BE2C (cell line): ENCODE measurements at regions not wholly inside any gene's neighbourhood (a gene's known extent, or its start where the extent isn't known, plus 50 kb on each side); places are given as distances from the start of the nearest gene placed in this dataset.

Source experiments
- DNase-seq: peaks from one replicate; pipeline ENCODE4 v3.0.0-alpha.2; 2020
- H3K27me3 ChIP-seq: fragments of 250-450 bp; sonication (Bioruptor Pico); 2 replicates; pipeline ENCODE4 v1.5.1; 2020; ENCODE audit warnings: mild to moderate bottlenecking
- H3K36me3 ChIP-seq: fragments of 250-450 bp; sonication (Bioruptor Pico); 2 replicates; pipeline ENCODE4 v1.5.1; 2020; ENCODE audit warnings: mild to moderate bottlenecking
- H3K4me1 ChIP-seq: fragments of 250-450 bp; sonication (Bioruptor Pico); 2 replicates; pipeline ENCODE4 v1.5.1; 2020
- H3K4me3 ChIP-seq: 2 replicates; pipeline ENCODE4 v1.5.1; 2011; ENCODE audit warnings: low read depth, low read length
- H3K9me3 ChIP-seq: fragments of 250-450 bp; sonication (Bioruptor Pico); 2 replicates; pipeline ENCODE4 v1.5.1; 2020
- TF ChIP-seq, protein P1 (sequence below): IDR thresholded peaks from 2 replicates; pipeline ENCODE4 v1.5.1; 2012; ENCODE audit warnings: mild to moderate bottlenecking, low read depth, low read length

DNA sequence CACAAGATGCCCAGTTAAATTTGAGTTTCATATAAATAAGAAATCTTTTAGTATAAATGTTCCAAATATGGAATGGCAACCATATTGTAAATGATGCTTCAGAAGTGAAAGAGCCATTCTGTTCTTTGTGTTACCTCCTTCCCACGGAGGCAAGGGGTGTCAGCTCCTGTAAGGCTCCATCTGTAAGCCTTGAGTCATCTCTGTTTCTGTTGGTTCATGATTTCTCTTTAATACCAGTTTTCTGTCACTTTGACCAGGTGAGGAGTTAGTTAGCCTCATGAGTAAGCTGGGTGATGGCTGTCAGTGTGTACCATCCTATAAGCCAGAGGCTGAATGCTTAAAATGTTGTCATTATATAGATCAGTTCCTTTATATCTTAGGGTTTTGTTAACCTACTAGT is 61.9 kb downstream of the TMEM30B start:
- no peaks in the 10 kb centered on the region for H3K4me1 ChIP-seq
- TF ChIP-seq, protein P1, sequence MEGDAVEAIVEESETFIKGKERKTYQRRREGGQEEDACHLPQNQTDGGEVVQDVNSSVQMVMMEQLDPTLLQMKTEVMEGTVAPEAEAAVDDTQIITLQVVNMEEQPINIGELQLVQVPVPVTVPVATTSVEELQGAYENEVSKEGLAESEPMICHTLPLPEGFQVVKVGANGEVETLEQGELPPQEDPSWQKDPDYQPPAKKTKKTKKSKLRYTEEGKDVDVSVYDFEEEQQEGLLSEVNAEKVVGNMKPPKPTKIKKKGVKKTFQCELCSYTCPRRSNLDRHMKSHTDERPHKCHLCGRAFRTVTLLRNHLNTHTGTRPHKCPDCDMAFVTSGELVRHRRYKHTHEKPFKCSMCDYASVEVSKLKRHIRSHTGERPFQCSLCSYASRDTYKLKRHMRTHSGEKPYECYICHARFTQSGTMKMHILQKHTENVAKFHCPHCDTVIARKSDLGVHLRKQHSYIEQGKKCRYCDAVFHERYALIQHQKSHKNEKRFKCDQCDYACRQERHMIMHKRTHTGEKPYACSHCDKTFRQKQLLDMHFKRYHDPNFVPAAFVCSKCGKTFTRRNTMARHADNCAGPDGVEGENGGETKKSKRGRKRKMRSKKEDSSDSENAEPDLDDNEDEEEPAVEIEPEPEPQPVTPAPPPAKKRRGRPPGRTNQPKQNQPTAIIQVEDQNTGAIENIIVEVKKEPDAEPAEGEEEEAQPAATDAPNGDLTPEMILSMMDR, result no peak
- H3K9me3 ChIP-seq, result no peaks in the 10 kb centered on the region
- H3K27me3 ChIP-seq, result peaks cover 87% of the 10 kb centered on the region
- no peaks in the 10 kb centered on the region for H3K36me3 ChIP-seq
- no peak overlapping the region for H3K4me3 ChIP-seq
- DNase-seq, result no peak

DNA sequence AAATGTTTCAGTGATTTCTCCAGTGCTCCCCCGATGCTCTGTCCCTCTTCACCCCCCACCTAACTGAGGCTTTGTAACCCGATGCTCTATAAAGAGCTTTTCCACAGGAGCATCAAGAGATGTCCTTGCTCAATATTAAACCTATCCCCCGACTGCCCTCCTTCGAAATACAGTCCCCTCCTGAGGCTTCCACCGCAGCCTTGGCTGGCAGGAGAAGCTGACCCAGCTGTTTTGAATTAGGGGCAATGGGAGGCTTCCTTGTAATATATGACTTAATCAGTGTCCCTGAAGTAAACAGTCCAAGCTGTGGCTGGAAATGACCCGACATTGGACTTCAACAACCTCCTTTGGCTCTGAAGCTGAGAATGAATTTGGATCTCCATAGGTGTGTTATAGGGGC is 62.4 kb downstream of the TMEM30B start:
- no peak for DNase-seq
- Histone ChIP-seq H3K4me3 (no peak overlapping the region), H3K36me3 (no peaks in the 10 kb centered on the region), H3K27me3 (peaks cover 87% of the 10 kb centered on the region), H3K4me1 (no peaks in the 10 kb centered on the region), H3K9me3 (no peaks in the 10 kb centered on the region)
- TF ChIP-seq, protein P1, result no peak

DNA sequence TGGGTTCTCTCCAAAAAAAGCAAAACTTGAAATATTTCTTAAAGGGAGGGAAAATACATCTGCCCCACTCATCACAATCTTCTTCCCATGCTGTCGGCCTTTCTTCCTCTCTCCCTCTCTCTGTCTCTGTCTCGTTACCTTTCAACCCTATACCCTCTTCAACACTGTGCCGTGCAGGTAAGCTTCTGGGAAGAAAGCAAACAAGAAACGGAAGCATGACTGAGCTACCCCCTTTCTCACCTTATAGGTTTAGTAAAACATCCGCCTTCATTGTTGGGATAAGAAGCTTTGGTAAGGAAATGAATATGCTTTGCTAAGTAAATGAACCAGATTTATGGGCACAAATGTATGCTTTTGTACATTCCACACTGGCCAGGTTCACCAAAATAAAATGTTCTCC is 63.0 kb downstream of the TMEM30B start:
- Histone ChIP-seq H3K36me3 (no peaks in the 10 kb centered on the region), H3K4me3 (no peak overlapping the region), H3K27me3 (peaks cover 81% of the 10 kb centered on the region), H3K9me3 (no peaks in the 10 kb centered on the region), H3K4me1 (no peaks in the 10 kb centered on the region)
- TF ChIP-seq, protein P1, result no peak
- no peak for DNase-seq

DNA sequence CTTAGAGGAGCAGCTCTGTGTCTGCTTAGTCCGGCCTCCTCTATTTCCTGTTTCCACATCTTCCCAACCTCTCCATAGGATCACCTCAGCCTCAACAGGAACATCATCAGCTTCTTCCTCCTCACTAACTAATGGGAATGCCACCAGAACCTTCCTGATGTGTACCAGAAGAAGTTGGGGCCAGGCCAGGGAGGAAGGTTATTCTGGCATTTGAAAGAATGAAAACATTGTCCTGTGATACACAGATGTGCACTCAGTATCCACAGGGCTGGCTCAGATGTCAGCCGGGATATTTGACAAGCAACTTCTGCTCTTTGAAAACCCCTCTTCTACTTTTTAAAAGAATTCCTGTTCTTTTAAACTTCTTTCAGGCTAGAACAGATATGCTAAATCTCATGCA is 63.6 kb downstream of the TMEM30B start:
- H3K4me3 ChIP-seq, result no peak overlapping the region
- H3K9me3 ChIP-seq, result no peaks in the 10 kb centered on the region
- peaks cover 75% of the 10 kb centered on the region for H3K27me3 ChIP-seq
- no peak for DNase-seq
- TF ChIP-seq, protein P1, result no peak
- no peaks in the 10 kb centered on the region for H3K4me1 ChIP-seq
- H3K36me3 ChIP-seq, result no peaks in the 10 kb centered on the region

DNA sequence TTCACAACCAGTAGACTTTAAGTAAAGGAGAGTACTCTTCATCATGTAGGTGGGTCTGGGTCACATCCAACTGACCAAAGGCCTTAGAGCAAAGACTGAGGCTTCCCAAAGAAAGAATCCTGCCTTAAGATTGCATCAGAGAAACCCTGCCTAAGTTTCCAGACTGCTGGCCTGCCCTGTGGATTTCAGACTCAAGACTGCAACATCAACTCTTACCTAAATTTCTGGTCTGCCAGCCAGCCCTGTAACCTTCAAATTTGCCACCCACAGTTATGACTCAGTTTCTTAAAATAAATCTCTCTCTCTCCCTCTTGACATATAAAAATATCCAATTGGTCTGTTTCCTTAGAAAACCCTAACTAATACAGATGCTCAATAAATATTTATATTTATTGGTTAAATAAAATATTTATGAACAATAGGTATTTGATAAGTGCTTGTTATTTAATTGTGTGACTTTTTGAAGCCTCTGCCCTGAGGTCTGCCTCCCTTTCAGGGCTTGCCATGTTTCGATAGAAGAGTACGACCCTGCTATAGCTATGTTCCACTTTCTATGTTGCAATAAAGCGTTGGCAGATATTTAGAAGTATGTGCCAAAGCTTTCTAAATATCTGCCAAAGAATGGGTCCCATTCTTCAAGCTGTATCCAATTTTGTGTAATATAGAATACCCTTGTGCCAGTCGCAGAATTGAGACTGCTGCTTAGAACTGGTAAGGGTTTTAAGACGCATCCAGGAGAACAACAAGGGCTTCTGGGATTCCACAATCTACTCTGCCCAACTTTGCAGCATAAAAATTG is 65.7 kb downstream of the TMEM30B start:
- Histone ChIP-seq H3K4me1 (no peaks in the 10 kb centered on the region), H3K9me3 (no peaks in the 10 kb centered on the region), H3K4me3 (no peak overlapping the region), H3K27me3 (peaks cover 55% of the 10 kb centered on the region), H3K36me3 (no peaks in the 10 kb centered on the region)
- TF ChIP-seq, protein P1, result no peak
- DNase-seq, result no peak

DNA sequence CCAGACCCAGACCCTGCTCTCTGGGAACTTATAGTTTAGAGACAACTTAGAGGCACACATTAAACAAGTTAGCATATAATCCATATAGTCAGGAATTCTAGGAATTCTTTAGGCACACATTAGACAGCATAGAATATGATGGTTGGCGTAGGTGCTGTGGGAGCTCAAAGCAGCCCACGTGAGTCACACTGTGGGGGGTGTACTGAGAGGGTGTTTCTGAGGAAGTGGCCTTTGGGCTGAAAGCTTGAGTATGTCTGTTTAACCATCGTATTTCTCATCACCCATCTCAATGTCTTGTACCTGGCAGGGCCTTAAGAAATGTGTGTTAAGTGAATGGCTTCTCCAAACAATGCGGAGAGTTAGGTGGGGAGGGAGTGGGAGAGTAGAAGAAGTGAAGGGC is 67.2 kb downstream of the TMEM30B start:
- no peak for DNase-seq
- TF ChIP-seq, protein P1, result no peak
- Histone ChIP-seq H3K9me3 (no peaks in the 10 kb centered on the region), H3K4me3 (no peak overlapping the region), H3K36me3 (no peaks in the 10 kb centered on the region), H3K4me1 (no peaks in the 10 kb centered on the region), H3K27me3 (peaks cover 41% of the 10 kb centered on the region)
